Activated CD8-positive, alpha-beta memory T cell treated with anti-CD3 and anti-CD28 coated beads, Interleukin-2, amount 50 U/mL, for 4 hours (primary cell): ENCODE measurements at regions not wholly inside any gene's neighbourhood (a gene's known extent, or its start where the extent isn't known, plus 50 kb on each side); places are given as distances from the start of the nearest gene placed in this dataset.

Source experiments
- DNase-seq: peaks from one replicate; pipeline ENCODE4 v3.0.0-alpha.2; 2020

GRCh38 chr18:22355598-22355997 is 62.1 kb downstream of the CTAGE1 start:
- no peak for DNase-seq

GRCh38 chr18:22355069-22355468 is 62.6 kb downstream of the CTAGE1 start:
- no peak for DNase-seq

- DNase-seq, result no peak
These were observed 67.7 kb downstream of the CTAGE1 start for GRCh38 chr18:22349966-22350365.

- DNase-seq, result no peak
These were observed 68.3 kb downstream of the CTAGE1 start for GRCh38 chr18:22349317-22349898.

- peak; percentile 32 for DNase-seq
These were observed 69.0 kb downstream of the CTAGE1 start for GRCh38 chr18:22348521-22349316.

GRCh38 chr18:22347606-22348511 is 69.9 kb downstream of the CTAGE1 start:
- DNase-seq, result peak; percentile 44

- no peak for DNase-seq
These were observed 70.6 kb downstream of the CTAGE1 start for GRCh38 chr18:22346953-22347605.

GRCh38 chr18:22346401-22346952 is 71.2 kb downstream of the CTAGE1 start:
- peak; percentile 38 for DNase-seq

GRCh38 chr18:22345718-22346117 is 72.0 kb downstream of the CTAGE1 start:
- no peak for DNase-seq

GRCh38 chr18:22344908-22345670 is 72.6 kb downstream of the CTAGE1 start:
- DNase-seq, result no peak

- no peak for DNase-seq
These were observed 73.3 kb downstream of the CTAGE1 start for GRCh38 chr18:22344445-22344844.

GRCh38 chr18:22343613-22344012 is 74.1 kb downstream of the CTAGE1 start:
- DNase-seq, result no peak

- peak; percentile 56 for DNase-seq
These were observed 75.1 kb downstream of the CTAGE1 start for GRCh38 chr18:22342625-22343024.

- no peak for DNase-seq
These were observed 77.4 kb downstream of the CTAGE1 start for GRCh38 chr18:22340331-22340730.

GRCh38 chr18:22339913-22340312 is 77.8 kb downstream of the CTAGE1 start:
- no peak for DNase-seq

- no peak for DNase-seq
These were observed 79.9 kb downstream of the CTAGE1 start for GRCh38 chr18:22337833-22338232.

GRCh38 chr18:22337306-22337705 is 80.4 kb downstream of the CTAGE1 start:
- DNase-seq, result no peak

- no peak for DNase-seq
These were observed 81.3 kb downstream of the CTAGE1 start for GRCh38 chr18:22336406-22336805.

- no peak for DNase-seq
These were observed 82.0 kb downstream of the CTAGE1 start for GRCh38 chr18:22335731-22336198.

- no peak for DNase-seq
These were observed 83.1 kb downstream of the CTAGE1 start for GRCh38 chr18:22334567-22334966.

- no peak for DNase-seq
These were observed 85.1 kb downstream of the CTAGE1 start for GRCh38 chr18:22332590-22332989.

- no peak for DNase-seq
These were observed 87.2 kb downstream of the CTAGE1 start for GRCh38 chr18:22330508-22330907.
